GM12873 (cell line): ENCODE measurements at regions not wholly inside any gene's neighbourhood (a gene's known extent, or its start where the extent isn't known, plus 50 kb on each side); places are given as distances from the start of the nearest gene placed in this dataset.

Source experiments
- CTCF ChIP-seq: IDR thresholded peaks from 2 replicates; pipeline ENCODE4 v1.5.1; 2012; ENCODE audit warnings: low read depth, mild to moderate bottlenecking, moderate library complexity, low read length, control low read depth; ENCODE audit not compliant: insufficient read depth; ENCODE audit errors: missing control alignments

DNA sequence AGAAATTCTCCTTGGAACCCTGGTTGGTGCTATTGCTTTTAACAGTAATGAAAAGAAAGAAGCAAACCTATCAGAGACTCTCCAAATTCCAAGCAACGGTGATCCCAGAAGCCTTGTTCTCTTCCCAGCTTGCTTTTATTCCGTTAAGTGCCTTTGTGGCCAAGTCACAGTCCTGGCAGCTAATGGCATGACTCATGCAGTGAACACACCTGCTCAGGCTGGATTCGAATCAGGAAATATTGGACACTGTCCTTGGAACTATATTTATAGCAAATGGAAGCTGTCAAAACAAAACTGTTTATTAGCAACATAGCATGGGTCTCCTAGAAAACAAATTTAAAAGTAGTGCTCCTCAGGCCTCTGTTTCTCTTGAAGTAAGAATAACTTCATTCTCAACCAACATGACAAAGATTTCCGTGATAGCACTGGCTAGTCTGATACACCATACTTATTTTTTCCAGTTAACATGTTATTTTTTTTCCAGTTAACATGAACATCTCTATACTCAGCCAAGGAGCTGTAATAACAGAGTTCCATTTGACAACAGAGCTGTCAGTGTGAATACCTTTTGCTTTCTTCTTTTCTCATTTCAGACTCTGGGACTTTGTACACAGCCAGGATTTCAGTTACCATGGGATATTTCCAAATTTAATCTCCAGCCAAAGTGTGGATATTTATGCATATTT lies 502.4 kb downstream of the GADD45G start:
- TF ChIP-seq CTCF = no peak

- no peak for TF ChIP-seq CTCF
Observed at GRCh38 chr9:90107726-90108655, 503.2 kb downstream of the GADD45G start.

GRCh38 chr9:90112788-90113187 lies 508.0 kb downstream of the GADD45G start:
- TF ChIP-seq CTCF = no peak

- no peak for TF ChIP-seq CTCF
Observed at GRCh38 chr9:90114641-90115425, 510.0 kb downstream of the GADD45G start.

- TF ChIP-seq CTCF = no peak
Observed at GRCh38 chr9:90121762-90122161, 517.0 kb downstream of the GADD45G start.

GRCh38 chr9:90124961-90125360 lies 517.7 kb downstream of the DIRAS2 start:
- TF ChIP-seq CTCF = no peak

DNA sequence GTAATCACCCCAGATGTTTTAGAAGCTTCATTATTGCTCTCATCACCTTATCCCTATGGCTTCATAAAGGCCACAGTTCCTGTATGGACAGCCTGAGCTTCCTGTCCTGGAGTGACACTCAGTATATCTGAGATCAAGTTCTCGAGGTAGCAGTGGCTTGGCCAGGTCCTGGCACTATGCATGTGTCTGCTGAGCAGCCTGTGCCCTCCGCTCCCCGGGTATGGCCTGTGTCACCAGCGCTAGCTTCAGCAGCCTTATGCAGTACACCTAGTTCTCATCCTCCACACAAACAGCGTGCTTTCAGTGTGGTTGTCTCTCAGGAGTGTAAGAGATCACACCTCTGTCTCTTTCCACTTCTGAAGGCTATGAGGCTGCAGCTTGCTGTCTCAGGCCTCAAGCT lies 514.7 kb downstream of the DIRAS2 start:
- TF ChIP-seq CTCF = no peak
